Endothelial cell of umbilical vein (primary cell): ENCODE measurements at regions not wholly inside any gene's neighbourhood (a gene's known extent, or its start where the extent isn't known, plus 50 kb on each side); places are given as distances from the start of the nearest gene placed in this dataset.

ENCODE experiments used
- BruUV-seq: library from RNA; stranded (reverse); fragments of 400-500 nt; replicated peaks from 2 replicates; lab custom pipeline; 2021; lab: Mats Ljungman, UMichigan
- CTCF ChIA-PET: fragments of 300-600, 350-600 bp; sonication (Branson Sonifier 250); formaldehyde crosslinking; loops from one replicate; lab custom pipeline; 2021; ENCODE audit warnings: antibody characterized with exemption, inconsistent platforms; lab: Charles Lee
- POLR2A ChIA-PET: fragments of 300-600, 350-600 bp; sonication (Branson Sonifier 250); formaldehyde crosslinking; loops from one replicate; lab custom pipeline; 2021; ENCODE audit warnings: antibody characterized with exemption, inconsistent platforms; lab: Charles Lee
- DNase-seq: peaks from one replicate; pipeline ENCODE4 v3.0.0-alpha.2; 2011; ENCODE audit warnings: low read depth, low spot score
- FAIRE-seq: peaks from 2 replicates; lab custom pipeline; 2011; peaks lifted over from hg19 to GRCh38; lab: Jason Lieb, UNC
- H2AFZ ChIP-seq: 2 replicates; pipeline ENCODE4 v1.6.0; 2012; ENCODE audit warnings: low read depth, low read length, control low read depth, inconsistent platforms
- H3K27ac ChIP-seq: 2 replicates; pipeline ENCODE4 v1.5.1; 2011; ENCODE audit warnings: low read depth, mild to moderate bottlenecking, control low read depth, low read length, moderate library complexity; ENCODE audit not compliant: insufficient read depth
- H3K27me3 ChIP-seq, 2 experiments: 2 replicates each; pipeline versions ENCODE4 v1.6.0 to v1.6.1; 2011; ENCODE audit warnings: low read length in 2 of 2, mixed read lengths in 1 of 2; ENCODE audit not compliant: control insufficient read depth in 2 of 2, insufficient read depth in 2 of 2
- H3K36me3 ChIP-seq, 2 experiments: 2 replicates in 1 of 2; 3 replicates in 1 of 2; pipeline ENCODE4 v1.5.1; 2011; ENCODE audit warnings: low read length in 2 of 2, mild to moderate bottlenecking in 1 of 2, moderate library complexity in 1 of 2; ENCODE audit not compliant: control insufficient read depth in 2 of 2, insufficient read depth in 2 of 2; ENCODE audit errors: extremely low read depth in 1 of 2
- H3K4me1 ChIP-seq: 3 replicates; pipeline ENCODE4 v1.5.1; 2011; ENCODE audit warnings: mild to moderate bottlenecking, low read length; ENCODE audit not compliant: control insufficient read depth, insufficient read depth; ENCODE audit errors: extremely low read depth
- H3K4me2 ChIP-seq: 2 replicates; pipeline ENCODE4 v1.6.1; 2011; ENCODE audit warnings: low read length, control low read depth, mixed read lengths; ENCODE audit not compliant: insufficient read depth
- H3K4me3 ChIP-seq, 3 experiments: fragments of 200-600 bp in 1 of 3; sonication (generic), shearing (Covaris generic) in 1 of 3; replicated peaks in 1 of 3; 2 replicates each; pipeline ENCODE4 v1.5.1; 2011 to 2016; ENCODE audit warnings: control low read depth in 3 of 3, low read length in 3 of 3, mild to moderate bottlenecking in 2 of 3, inconsistent platforms in 1 of 3, low read depth in 1 of 3, moderate library complexity in 1 of 3; ENCODE audit not compliant: insufficient read depth in 1 of 3
- H3K79me2 ChIP-seq: 2 replicates; pipeline ENCODE4 v1.6.0; 2012; ENCODE audit warnings: low read length, inconsistent platforms; ENCODE audit not compliant: control insufficient read depth, insufficient read depth
- H3K9ac ChIP-seq: replicated peaks from 2 replicates; pipeline ENCODE3; 2011; ENCODE audit warnings: low read length, control low read depth; ENCODE audit not compliant: insufficient read depth; ENCODE audit errors: extremely low read depth
- H3K9me1 ChIP-seq: replicated peaks from 3 replicates; pipeline ENCODE4 v1.6.0; 2011; ENCODE audit warnings: mild to moderate bottlenecking, low read length; ENCODE audit not compliant: control insufficient read depth, insufficient read depth; ENCODE audit errors: extremely low read depth
- H3K9me3 ChIP-seq: replicated peaks from 2 replicates; pipeline ENCODE4 v1.5.1; 2012; ENCODE audit warnings: low read length, inconsistent platforms; ENCODE audit not compliant: control insufficient read depth, insufficient read depth
- H4K20me1 ChIP-seq: replicated peaks from 2 replicates; pipeline ENCODE3; 2011; ENCODE audit warnings: mild to moderate bottlenecking, low read length; ENCODE audit not compliant: control insufficient read depth, insufficient read depth; ENCODE audit errors: extremely low read depth
- CTCF ChIP-seq, 2 donors: IDR thresholded peaks; 1 replicate in 1 of 2; 2 replicates in 1 of 2; pipeline ENCODE4 v1.5.1; 2011; ENCODE audit warnings: low read length in 2 of 2, mild to moderate bottlenecking in 2 of 2, moderate library complexity in 2 of 2, control low read depth in 1 of 2, inconsistent platforms in 1 of 2, low read depth in 1 of 2; ENCODE audit not compliant: insufficient read depth in 1 of 2; ENCODE audit errors: extremely low read depth in 1 of 2
- EZH2 ChIP-seq: IDR thresholded peaks from 2 replicates; pipeline ENCODE4 v1.6.1; 2012; ENCODE audit warnings: borderline replicate concordance, low read depth, mild to moderate bottlenecking, moderate library complexity, low read length, inconsistent platforms; ENCODE audit not compliant: severe bottlenecking
- FOS ChIP-seq: IDR thresholded peaks from 2 replicates; pipeline ENCODE4 v1.6.1; 2011; ENCODE audit warnings: mild to moderate bottlenecking, low read length, moderate library complexity, borderline replicate concordance; ENCODE audit not compliant: insufficient read depth
- GATA2 ChIP-seq: IDR thresholded peaks from 2 replicates; pipeline ENCODE4 v1.7.0; 2011; ENCODE audit warnings: low read depth, mild to moderate bottlenecking, moderate library complexity, mixed read lengths, low read length; ENCODE audit not compliant: insufficient read length, insufficient read depth
- JUN ChIP-seq: IDR thresholded peaks from 2 replicates; pipeline ENCODE4 v1.6.1; 2011; ENCODE audit warnings: borderline replicate concordance, low read depth; ENCODE audit not compliant: insufficient read length, insufficient read depth
- MAX ChIP-seq: IDR thresholded peaks from 2 replicates; pipeline ENCODE4 v1.6.1; 2011; ENCODE audit not compliant: insufficient read depth, insufficient read length
- MYC ChIP-seq: IDR thresholded peaks from one replicate; pipeline ENCODE4 v1.6.1; 2011; ENCODE audit warnings: mild to moderate bottlenecking, low read depth, low read length
- POLR2A ChIP-seq: IDR thresholded peaks from 2 replicates; pipeline ENCODE4 v1.6.1; 2012; ENCODE audit warnings: low read depth, mild to moderate bottlenecking, control low read depth, low read length
- POLR2AphosphoS5 ChIP-seq: IDR thresholded peaks from 2 replicates; pipeline ENCODE4 v1.6.1; 2012; ENCODE audit warnings: low read depth, mild to moderate bottlenecking, control low read depth, low read length, moderate library complexity; ENCODE audit not compliant: insufficient read depth
- dilution Hi-C: fragments of 300-500 bp; cut with MboI; formaldehyde crosslinking; loops from one replicate; pipeline ENCODE4 v1.15.0; 2019; ENCODE audit warnings: low sequenced_read_pairs; ENCODE audit not compliant: extremely low pct_ligation_motif_present
- intact Hi-C: fragments of 100-400 bp; cut with micrococcal nuclease; formaldehyde crosslinking; loops from one replicate; pipeline ENCODE4 v1.10.0; 2022

- TF ChIP-seq FOS (no peak), POLR2AphosphoS5 (no peak), MYC (no peak), CTCF (IDR thresholded peaks at IDR 0.05; ENCODE audit: extremely low read depth in 1 of 2, insufficient read depth in 1 of 2, low read depth in 1 of 2, low read length in 2 of 2) (no peak), POLR2A (no peak), GATA2 (no peak), MAX (no peak), JUN (no peak), EZH2 (no peak)
- Histone ChIP-seq H3K9ac (no peak overlapping the region), H3K4me3 (no peak overlapping the region), H2AFZ (no peak overlapping the region), H3K27ac (no peak overlapping the region), H4K20me1 (no peaks in the 10 kb centered on the region), H3K79me2 (no peaks in the 10 kb centered on the region), H3K4me2 (no peak overlapping the region), H3K9me1 (no peaks in the 10 kb centered on the region), H3K27me3 (no peaks in the 10 kb centered on the region), H3K36me3 (no peaks in the 10 kb centered on the region), H3K4me1 (no peaks in the 10 kb centered on the region), H3K9me3 (no peaks in the 10 kb centered on the region)
- dilution Hi-C loops = no loop called here
- FAIRE-seq = no peak
- no peak for DNase-seq
- intact Hi-C loops = no loop called here
- CTCF ChIA-PET = interaction anchor here (1.0 kb wide), 1 partner anchor 8 kb away, joined by 3 read pairs; no protein-coding TSS in a partner anchor
- BruUV-seq = no TSS peak
- POLR2A ChIA-PET = no interaction called here
Measured at GRCh38 chr2:83233326-83233725, 1225.8 kb downstream of the SUCLG1 start.
